Endodermal cell (in vitro differentiated cells): ENCODE measurements at regions not wholly inside any gene's neighbourhood (a gene's known extent, or its start where the extent isn't known, plus 50 kb on each side); places are given as distances from the start of the nearest gene placed in this dataset.

Experiments used
- DNase-seq: peaks from one replicate; pipeline ENCODE4 v3.0.0-alpha.2; 2017
- H3K27ac ChIP-seq: 2 replicates; pipeline ENCODE4 v1.5.1; 2013; ENCODE audit warnings: mild to moderate bottlenecking, low read depth, low read length, moderate library complexity
- H3K27me3 ChIP-seq: 2 replicates; pipeline ENCODE4 v1.6.1; 2013; ENCODE audit warnings: mild to moderate bottlenecking, low read length, moderate library complexity; ENCODE audit not compliant: insufficient read depth, control insufficient read depth, poor library complexity, severe bottlenecking
- H3K36me3 ChIP-seq: 2 replicates; pipeline ENCODE4 v1.7.0; 2013; ENCODE audit warnings: mild to moderate bottlenecking, low read length, moderate library complexity; ENCODE audit not compliant: control insufficient read depth, insufficient read depth
- H3K4me1 ChIP-seq: one replicate; pipeline ENCODE4 v1.7.0; 2013; ENCODE audit warnings: low read length; ENCODE audit not compliant: control insufficient read depth, insufficient read depth
- H3K4me3 ChIP-seq: 2 replicates; pipeline ENCODE4 v1.5.1; 2013; ENCODE audit warnings: mild to moderate bottlenecking, low read length, moderate library complexity
- H3K9ac ChIP-seq: 2 replicates; pipeline ENCODE4 v1.6.1; 2013; ENCODE audit warnings: mild to moderate bottlenecking, low read length, moderate library complexity; ENCODE audit not compliant: poor library complexity, severe bottlenecking; ENCODE audit errors: extremely low read depth
- H3K9me3 ChIP-seq: 2 replicates; pipeline ENCODE4 v1.6.1; 2013; ENCODE audit warnings: mild to moderate bottlenecking, low read length, moderate library complexity; ENCODE audit not compliant: control insufficient read depth
- H3K27ac Mint-ChIP-seq: 2 replicates; pipeline ENCODE4 v1.8.0; 2020; ENCODE audit warnings: mixed read lengths
- H3K27me3 Mint-ChIP-seq: 2 replicates; pipeline ENCODE4 v1.8.0; 2021; ENCODE audit warnings: mild to moderate bottlenecking, mixed read lengths; ENCODE audit not compliant: insufficient read depth
- H3K36me3 Mint-ChIP-seq: 2 replicates; pipeline ENCODE4 v1.8.0; 2020; ENCODE audit warnings: low read depth, mixed read lengths
- H3K4me1 Mint-ChIP-seq: 2 replicates; pipeline ENCODE4 v1.8.0; 2020; ENCODE audit warnings: mixed read lengths
- H3K4me3 Mint-ChIP-seq: 2 replicates; pipeline ENCODE4 v1.8.0; 2020; ENCODE audit warnings: mild to moderate bottlenecking, moderate library complexity, mixed read lengths
- H3K9me3 Mint-ChIP-seq: 2 replicates; pipeline ENCODE4 v1.8.0; 2020; ENCODE audit warnings: mild to moderate bottlenecking, mixed read lengths
- WGBS, 2 experiments: methylation state at CpG; one replicate each; pipeline versions ENCODE4 v1.1.5 to v1.1.7; 2013; ENCODE audit warnings: missing lambda C conversion rate in 2 of 2, mixed read lengths in 1 of 2; ENCODE audit not compliant: insufficient coverage in 1 of 2, insufficient read length in 1 of 2; 5-methylcytosine and 5-hydroxymethylcytosine counted together
- TF ChIP-seq, protein P1 (sequence below): fragments of 200-600 bp; sonication (generic); conservative IDR thresholded peaks from 2 replicates; pipeline ENCODE4 v1.5.0; 2021; ENCODE audit warnings: antibody characterized with exemption, mild to moderate bottlenecking

GRCh38 chr15:39403640-39404117 is 177.2 kb upstream of the THBS1 start:
- Histone ChIP-seq H3K9me3 (no peaks in the 10 kb centered on the region), H3K4me3 (no peak overlapping the region), H3K4me1 (peaks cover 14% of the 10 kb centered on the region), H3K9ac (no peak overlapping the region), H3K27me3 (no peaks in the 10 kb centered on the region), H3K36me3 (no peaks in the 10 kb centered on the region), H3K27ac (no peak overlapping the region)
- no peak for DNase-seq
- H3K4me1 Mint-ChIP-seq: peaks cover 18% of the 10 kb centered on the region
- TF ChIP-seq, protein P1, sequence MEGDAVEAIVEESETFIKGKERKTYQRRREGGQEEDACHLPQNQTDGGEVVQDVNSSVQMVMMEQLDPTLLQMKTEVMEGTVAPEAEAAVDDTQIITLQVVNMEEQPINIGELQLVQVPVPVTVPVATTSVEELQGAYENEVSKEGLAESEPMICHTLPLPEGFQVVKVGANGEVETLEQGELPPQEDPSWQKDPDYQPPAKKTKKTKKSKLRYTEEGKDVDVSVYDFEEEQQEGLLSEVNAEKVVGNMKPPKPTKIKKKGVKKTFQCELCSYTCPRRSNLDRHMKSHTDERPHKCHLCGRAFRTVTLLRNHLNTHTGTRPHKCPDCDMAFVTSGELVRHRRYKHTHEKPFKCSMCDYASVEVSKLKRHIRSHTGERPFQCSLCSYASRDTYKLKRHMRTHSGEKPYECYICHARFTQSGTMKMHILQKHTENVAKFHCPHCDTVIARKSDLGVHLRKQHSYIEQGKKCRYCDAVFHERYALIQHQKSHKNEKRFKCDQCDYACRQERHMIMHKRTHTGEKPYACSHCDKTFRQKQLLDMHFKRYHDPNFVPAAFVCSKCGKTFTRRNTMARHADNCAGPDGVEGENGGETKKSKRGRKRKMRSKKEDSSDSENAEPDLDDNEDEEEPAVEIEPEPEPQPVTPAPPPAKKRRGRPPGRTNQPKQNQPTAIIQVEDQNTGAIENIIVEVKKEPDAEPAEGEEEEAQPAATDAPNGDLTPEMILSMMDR: no peak
- H3K4me3 Mint-ChIP-seq: no peak overlapping the region
- H3K9me3 Mint-ChIP-seq: no peaks in the 10 kb centered on the region
- 67 to 86% methylated on average over 1 to 3 of the region's 3 CpGs for WGBS, 2 experiments
- no peak overlapping the region for H3K27ac Mint-ChIP-seq
- no peaks in the 10 kb centered on the region for H3K36me3 Mint-ChIP-seq
- no peaks in the 10 kb centered on the region for H3K27me3 Mint-ChIP-seq

- Histone ChIP-seq H3K4me1 (peaks cover 11% of the 10 kb centered on the region), H3K36me3 (no peaks in the 10 kb centered on the region), H3K9me3 (no peaks in the 10 kb centered on the region), H3K27ac (no peak overlapping the region), H3K9ac (no peak overlapping the region), H3K27me3 (no peaks in the 10 kb centered on the region), H3K4me3 (no peak overlapping the region)
- DNase-seq: no peak
- H3K4me3 Mint-ChIP-seq: no peak overlapping the region
- peaks cover 18% of the 10 kb centered on the region for H3K4me1 Mint-ChIP-seq
- no peak overlapping the region for H3K27ac Mint-ChIP-seq
- H3K27me3 Mint-ChIP-seq: no peaks in the 10 kb centered on the region
- H3K36me3 Mint-ChIP-seq: no peaks in the 10 kb centered on the region
- 91 to 97% methylated on average over 4 to 5 of the region's 5 CpGs for WGBS, 2 experiments
- H3K9me3 Mint-ChIP-seq: no peaks in the 10 kb centered on the region
- TF ChIP-seq, protein P1: no peak
These were observed 176.1 kb upstream of the THBS1 start for GRCh38 chr15:39404767-39405181.

- Histone ChIP-seq H3K36me3 (no peaks in the 10 kb centered on the region), H3K4me3 (no peak overlapping the region), H3K9me3 (no peaks in the 10 kb centered on the region), H3K27me3 (no peaks in the 10 kb centered on the region), H3K9ac (no peak overlapping the region), H3K4me1 (peaks cover 3% of the 10 kb centered on the region), H3K27ac (no peak overlapping the region)
- Mint-ChIP-seq H3K36me3 (no peaks in the 10 kb centered on the region), H3K4me1 (peaks cover 12% of the 10 kb centered on the region), H3K27me3 (no peaks in the 10 kb centered on the region), H3K4me3 (no peak overlapping the region), H3K9me3 (no peaks in the 10 kb centered on the region), H3K27ac (no peak overlapping the region)
- no peak for DNase-seq
- TF ChIP-seq, protein P1: no peak
- WGBS, 2 experiments: 89 to 98% methylated on average over 5 of the region's 6 CpGs
These were observed 174.4 kb upstream of the THBS1 start for GRCh38 chr15:39406485-39406884.
